SK-N-SH (cell line): ENCODE measurements at regions not wholly inside any gene's neighbourhood (a gene's known extent, or its start where the extent isn't known, plus 50 kb on each side); places are given as distances from the start of the nearest gene placed in this dataset.

Source experiments
- CTCF ChIA-PET: fragments of 300-600, 350-600 bp; formaldehyde crosslinking; extraction: SDS; loops from one replicate; lab custom pipeline; 2021; lab: Yijun Ruan, JAX
- POLR2A ChIA-PET: fragments of 350-600 bp; sonication (Branson Sonifier 250); formaldehyde crosslinking; extraction: SDS; loops from one replicate; lab custom pipeline; 2020; ENCODE audit warnings: antibody characterized with exemption, inconsistent platforms; lab: Yijun Ruan, JAX
- DNase-seq: peaks from one replicate; pipeline ENCODE4 v3.0.0; 2012
- H2AFZ ChIP-seq: fragments of 200-600 bp; sonication (generic); 2 replicates; pipeline ENCODE4 v1.8.1; 2016; ENCODE audit warnings: antibody characterized with exemption, mild to moderate bottlenecking, low read depth
- H3F3A ChIP-seq: fragments of 200-600 bp; sonication (generic); replicated peaks from 2 replicates; pipeline ENCODE3; 2016; ENCODE audit warnings: antibody characterized with exemption, mild to moderate bottlenecking; ENCODE audit not compliant: insufficient read depth
- H3K27ac ChIP-seq, 2 experiments: fragments of 200-500 bp in 1 of 2; fragments of 200-600 bp in 1 of 2; sonication (Bioruptor generic) in 1 of 2; sonication (generic), shearing (Covaris generic) in 1 of 2; 2 replicates each; pipeline versions ENCODE4 v1.5.1 to v1.6.1; 2014 to 2016; ENCODE audit warnings: low read depth in 2 of 2, inconsistent platforms in 1 of 2, low read length in 1 of 2, mild to moderate bottlenecking in 1 of 2, mixed read lengths in 1 of 2
- H3K27me3 ChIP-seq: fragments of 200-600 bp; sonication (generic), shearing (Covaris generic); 2 replicates; pipeline ENCODE4 v1.6.1; 2016; ENCODE audit warnings: mixed run types; ENCODE audit not compliant: insufficient read depth
- H3K36me3 ChIP-seq, 2 experiments: fragments of 200-500 bp in 1 of 2; fragments of 200-600 bp in 1 of 2; sonication (Bioruptor generic) in 1 of 2; sonication (generic) in 1 of 2; replicated peaks in 1 of 2; 2 replicates each; pipeline versions ENCODE3 to v1.5.1; 2014 to 2016; ENCODE audit warnings: low read length in 1 of 2, mild to moderate bottlenecking in 1 of 2; ENCODE audit not compliant: insufficient read depth in 2 of 2, control insufficient read depth in 1 of 2
- H3K4me1 ChIP-seq, 2 experiments: fragments of 200-500 bp in 1 of 2; fragments of 200-600 bp in 1 of 2; sonication (Bioruptor generic) in 1 of 2; sonication (generic), shearing (Covaris generic) in 1 of 2; 2 replicates each; pipeline versions ENCODE4 v1.5.1 to v1.6.1; 2014 to 2016; ENCODE audit warnings: low read depth in 1 of 2, low read length in 1 of 2, mixed run types in 1 of 2; ENCODE audit not compliant: insufficient read depth in 2 of 2, control insufficient read depth in 1 of 2
- H3K4me2 ChIP-seq: fragments of 200-600 bp; sonication (generic), shearing (Covaris generic); 2 replicates; pipeline ENCODE4 v1.6.1; 2017; ENCODE audit warnings: mixed run types
- H3K4me3 ChIP-seq, 2 experiments: fragments of 200-500 bp in 1 of 2; fragments of 200-600 bp in 1 of 2; sonication (Bioruptor generic) in 1 of 2; sonication (generic), shearing (Covaris generic) in 1 of 2; 2 replicates each; pipeline versions ENCODE4 v1.5.1 to v1.8.1; 2014 to 2016; ENCODE audit warnings: low read depth in 2 of 2, inconsistent platforms in 1 of 2, low read length in 1 of 2, mild to moderate bottlenecking in 1 of 2, mixed read lengths in 1 of 2, moderate library complexity in 1 of 2
- H3K79me2 ChIP-seq: fragments of 200-600 bp; sonication (generic); 2 replicates; pipeline ENCODE4 v1.8.1; 2017; ENCODE audit warnings: mild to moderate bottlenecking; ENCODE audit not compliant: insufficient read depth
- H3K9ac ChIP-seq: fragments of 200-600 bp; sonication (generic); 2 replicates; pipeline ENCODE4 v1.6.1; 2017; ENCODE audit warnings: mixed run types
- H3K9me2 ChIP-seq: fragments of 200-600 bp; sonication (generic); 2 replicates; pipeline ENCODE4 v1.6.1; 2017; ENCODE audit warnings: mixed run types
- H3K9me3 ChIP-seq: fragments of 200-600 bp; sonication (generic); 2 replicates; pipeline ENCODE4 v1.6.1; 2017; ENCODE audit warnings: mixed run types, mild to moderate bottlenecking, moderate library complexity
- H4K20me1 ChIP-seq: fragments of 200-600 bp; sonication (generic); 2 replicates; pipeline ENCODE4 v1.6.1; 2017; ENCODE audit warnings: mild to moderate bottlenecking, mixed run types; ENCODE audit not compliant: insufficient read depth
- CHD2 ChIP-seq: fragments of 150-350 bp; IDR thresholded peaks from 2 replicates; pipeline ENCODE4 v1.6.1; 2018; ENCODE audit warnings: low read length; ENCODE audit not compliant: partially characterized antibody
- ELF1 ChIP-seq: IDR thresholded peaks from 2 replicates; pipeline ENCODE4 v1.4.0; 2012
- EP300 ChIP-seq, 2 experiments: IDR thresholded peaks; 2 replicates each; pipeline versions ENCODE4 v1.4.0 to v1.6.1; 2012; ENCODE audit warnings: borderline replicate concordance in 1 of 2, low read depth in 1 of 2, low read length in 1 of 2
- FOXJ3 ChIP-seq: sonication (generic); formaldehyde crosslinking; IDR thresholded peaks from 2 replicates; pipeline ENCODE4 v1.5.1; 2020; ENCODE audit warnings: mild to moderate bottlenecking, missing genetic modification reagents
- GATA2 ChIP-seq: sonication (generic); formaldehyde crosslinking; IDR thresholded peaks from 2 replicates; pipeline ENCODE4 v1.5.0; 2020; ENCODE audit warnings: mild to moderate bottlenecking, missing genetic modification reagents
- IRF3 ChIP-seq: fragments of 150-350 bp; IDR thresholded peaks from 2 replicates; pipeline ENCODE4 v1.6.1; 2016; ENCODE audit warnings: mild to moderate bottlenecking, low read depth, low read length
- MEF2A ChIP-seq: IDR thresholded peaks from 2 replicates; pipeline ENCODE4 v1.4.0; 2012; ENCODE audit warnings: low read depth, borderline replicate concordance
- MXI1 ChIP-seq: IDR thresholded peaks from 2 replicates; pipeline ENCODE4 v1.6.1; 2012; ENCODE audit warnings: mild to moderate bottlenecking, low read depth, low read length, improper control_type of control experiment
- PBX3 ChIP-seq: IDR thresholded peaks from 2 replicates; pipeline ENCODE4; 2012
- RAD21 ChIP-seq: IDR thresholded peaks from 2 replicates; pipeline ENCODE4 v1.6.1; 2012; ENCODE audit warnings: mild to moderate bottlenecking, low read length
- REST ChIP-seq: IDR thresholded peaks from 2 replicates; pipeline ENCODE4 v1.6.1; 2012; ENCODE audit warnings: mild to moderate bottlenecking, low read depth, low read length, moderate library complexity
- SIN3A ChIP-seq: IDR thresholded peaks from 2 replicates; pipeline ENCODE4 v1.6.1; 2012; ENCODE audit warnings: low read depth, mild to moderate bottlenecking, low read length, moderate library complexity, borderline replicate concordance
- SMC3 ChIP-seq: IDR thresholded peaks from 2 replicates; pipeline ENCODE4 v1.6.1; 2012; ENCODE audit warnings: low read depth, low read length, improper control_type of control experiment
- TAF1 ChIP-seq: IDR thresholded peaks from 2 replicates; pipeline ENCODE4 v1.6.1; 2012; ENCODE audit warnings: low read depth, mild to moderate bottlenecking, low read length, moderate library complexity, borderline replicate concordance
- TCF12 ChIP-seq: IDR thresholded peaks from 2 replicates; pipeline ENCODE4 v1.4.0; 2012
- TEAD4 ChIP-seq: IDR thresholded peaks from 2 replicates; pipeline ENCODE4 v1.4.0; 2012; ENCODE audit warnings: mild to moderate bottlenecking, borderline replicate concordance; ENCODE audit not compliant: insufficient read depth
- USF1 ChIP-seq: IDR thresholded peaks from 2 replicates; pipeline ENCODE4 v1.4.0; 2012; ENCODE audit warnings: low read depth, borderline replicate concordance
- USF2 ChIP-seq: fragments of 150-350 bp; IDR thresholded peaks from 2 replicates; pipeline ENCODE4 v1.6.1; 2017; ENCODE audit warnings: antibody characterized with exemption, low read length, low read depth, borderline replicate concordance
- YY1 ChIP-seq: IDR thresholded peaks from 2 replicates; pipeline ENCODE4 v1.4.0; 2012; ENCODE audit warnings: low read depth, mild to moderate bottlenecking
- WGBS: methylation state at CpG from one replicate; pipeline ENCODE4 v1.1.6; 2017; ENCODE audit warnings: low lambda C conversion rate; 5-methylcytosine and 5-hydroxymethylcytosine counted together

- Histone ChIP-seq H4K20me1 (peaks cover 10% of the 10 kb centered on the region; the same call in 1 of the 2 replicates), H3K4me3 (no peak overlapping the region), H3K27ac (peak overlapping the region in 1 of 2 experiments; percentile 64; a peak in 2 of 4 replicates)
Measured at GRCh38 chr1:21341517-21342078, 51.3 kb upstream of the ECE1 start.

GRCh38 chr1:21341022-21341421 lies 50.8 kb upstream of the ECE1 start:
- no peaks in the 10 kb centered on the region for H3K27me3 ChIP-seq
- ChIA-PET CTCF (interaction anchor here (1.2 to 2.3 kb wide), 3 partner anchors 16 to 86 kb away, joined by 4 to 9 read pairs (median 4); no protein-coding TSS in a partner anchor), POLR2A (no interaction called here)
- H4K20me1 ChIP-seq: peaks cover 10% of the 10 kb centered on the region; the same call in 1 of the 2 replicates
- no peak overlapping the region for H3K4me2 ChIP-seq
- peaks cover 6% of the 10 kb centered on the region for H3F3A ChIP-seq
- H3K79me2 ChIP-seq: peaks cover 53% of the 10 kb centered on the region
- H2AFZ ChIP-seq: no peak overlapping the region
- H3K36me3 ChIP-seq: no peaks in the 10 kb centered on the region
- 70% methylated on average over 8 of the region's 8 CpGs for WGBS
- H3K27ac ChIP-seq: peak overlapping the region in 1 of 2 experiments; percentile 64; a peak in 2 of 4 replicates
- peaks cover 10 to 75% of the 10 kb centered on the region in 2 experiments; a peak in 2 of 4 replicates for H3K4me1 ChIP-seq
- TF ChIP-seq MEF2A (no peak), TEAD4 (no peak), YY1 (no peak), MXI1 (peak; percentile 40; the same call in 1 of the 2 replicates), TCF12 (no peak), REST (no peak), GATA2 (CRISPR knock-in tag) (no peak), RAD21 (no peak), TAF1 (no peak), IRF3 (no peak), EP300 (IDR thresholded peaks at IDR 0.05; ENCODE audit: borderline replicate concordance in 1 of 2, low read depth in 1 of 2, low read length in 1 of 2) (no peak), USF2 (no peak), FOXJ3 (no peak), USF1 (no peak), PBX3 (0 out of 2 replicates have a peak, but pooled peaks have one; percentile 20)
- DNase-seq: peak; percentile 57
- no peaks in the 10 kb centered on the region for H3K9me2 ChIP-seq
- no peak overlapping the region for H3K4me3 ChIP-seq
- H3K9me3 ChIP-seq: no peaks in the 10 kb centered on the region
- no peak overlapping the region for H3K9ac ChIP-seq

More at GRCh38 chr1:21341517-21342078, 51.3 kb upstream of the ECE1 start:
- Histone ChIP-seq H3K9me2 (no peaks in the 10 kb centered on the region), H3F3A (peaks cover 6% of the 10 kb centered on the region), H3K79me2 (peaks cover 48% of the 10 kb centered on the region), H3K9ac (no peak overlapping the region), H2AFZ (no peak overlapping the region), H3K4me2 (no peak overlapping the region), H3K36me3 (no peaks in the 10 kb centered on the region), H3K27me3 (no peaks in the 10 kb centered on the region; the same call in 1 of the 2 replicates)
- WGBS: 91% methylated on average over 10 of the region's 10 CpGs
- POLR2A ChIA-PET: no interaction called here
- no peak for DNase-seq
- TF ChIP-seq FOXJ3: no peak
- TF ChIP-seq SMC3: no peak
- no peak for TF ChIP-seq TAF1
- TF ChIP-seq ELF1: no peak
- TF ChIP-seq SIN3A: no peak
- TF ChIP-seq CHD2: no peak
- TF ChIP-seq, all 33 proteins: peak for 0
- Histone ChIP-seq H3K9me3 (no peaks in the 10 kb centered on the region), H3K4me1 (peaks cover 10 to 77% of the 10 kb centered on the region in 2 experiments; a peak in 2 of 4 replicates)
- CTCF ChIA-PET: interaction anchor here (0.9 to 2.3 kb wide), 5 partner anchors 17 to 110 kb away, joined by 3 to 9 read pairs (median 4); no protein-coding TSS in a partner anchor
